ENCODE measurements at regions not wholly inside any gene's neighbourhood (a gene's known extent, or its start where the extent isn't known, plus 50 kb on each side); places are given as distances from the start of the nearest gene placed in this dataset.

GRCh38 chr15:66898656-66899386 lies 166.6 kb upstream of the SMAD3 start:
- TF ChIP-seq CTCF (conservative IDR thresholded peaks at IDR 0.05 in 1 of 2, IDR thresholded peaks at IDR 0.05 in 1 of 2; ENCODE audit: extremely low read depth in 1 of 2, insufficient read depth in 1 of 2, low read depth in 1 of 2, low read length in 2 of 2) (no peak), EZH2 (IDR thresholded peaks at IDR 0.05; ENCODE audit: borderline replicate concordance, low read length) (no peak)

Measured in mammary epithelial cell (primary cell).